ENCODE measurements at regions not wholly inside any gene's neighbourhood (a gene's known extent, or its start where the extent isn't known, plus 50 kb on each side); places are given as distances from the start of the nearest gene placed in this dataset.

GRCh38 chr2:216564611-216565010, 66.0 kb downstream of the RPL37A start (continued):
- TF ChIP-seq JUN (IDR thresholded peaks at IDR 0.05; ENCODE audit: low read depth, low read length) (no peak), CBX5 (IDR thresholded peaks at IDR 0.05; ENCODE audit: low read depth, low read length) (no peak)
